SK-N-SH (cell line): ENCODE measurements at regions not wholly inside any gene's neighbourhood (a gene's known extent, or its start where the extent isn't known, plus 50 kb on each side); places are given as distances from the start of the nearest gene placed in this dataset.

Source experiments
- CTCF ChIA-PET: fragments of 300-600, 350-600 bp; formaldehyde crosslinking; extraction: SDS; loops from one replicate; lab custom pipeline; 2021; lab: Yijun Ruan, JAX
- POLR2A ChIA-PET: fragments of 350-600 bp; sonication (Branson Sonifier 250); formaldehyde crosslinking; extraction: SDS; loops from one replicate; lab custom pipeline; 2020; ENCODE audit warnings: antibody characterized with exemption, inconsistent platforms; lab: Yijun Ruan, JAX
- DNase-seq: peaks from one replicate; pipeline ENCODE4 v3.0.0; 2012
- H2AFZ ChIP-seq: fragments of 200-600 bp; sonication (generic); 2 replicates; pipeline ENCODE4 v1.8.1; 2016; ENCODE audit warnings: antibody characterized with exemption, mild to moderate bottlenecking, low read depth
- H3F3A ChIP-seq: fragments of 200-600 bp; sonication (generic); replicated peaks from 2 replicates; pipeline ENCODE3; 2016; ENCODE audit warnings: antibody characterized with exemption, mild to moderate bottlenecking; ENCODE audit not compliant: insufficient read depth
- H3K27ac ChIP-seq, 2 experiments: fragments of 200-500 bp in 1 of 2; fragments of 200-600 bp in 1 of 2; sonication (Bioruptor generic) in 1 of 2; sonication (generic), shearing (Covaris generic) in 1 of 2; 2 replicates each; pipeline versions ENCODE4 v1.5.1 to v1.6.1; 2014 to 2016; ENCODE audit warnings: low read depth in 2 of 2, inconsistent platforms in 1 of 2, low read length in 1 of 2, mild to moderate bottlenecking in 1 of 2, mixed read lengths in 1 of 2
- H3K27me3 ChIP-seq: fragments of 200-600 bp; sonication (generic), shearing (Covaris generic); 2 replicates; pipeline ENCODE4 v1.6.1; 2016; ENCODE audit warnings: mixed run types; ENCODE audit not compliant: insufficient read depth
- H3K36me3 ChIP-seq, 2 experiments: fragments of 200-500 bp in 1 of 2; fragments of 200-600 bp in 1 of 2; sonication (Bioruptor generic) in 1 of 2; sonication (generic) in 1 of 2; replicated peaks in 1 of 2; 2 replicates each; pipeline versions ENCODE3 to v1.5.1; 2014 to 2016; ENCODE audit warnings: low read length in 1 of 2, mild to moderate bottlenecking in 1 of 2; ENCODE audit not compliant: insufficient read depth in 2 of 2, control insufficient read depth in 1 of 2
- H3K4me1 ChIP-seq, 2 experiments: fragments of 200-500 bp in 1 of 2; fragments of 200-600 bp in 1 of 2; sonication (Bioruptor generic) in 1 of 2; sonication (generic), shearing (Covaris generic) in 1 of 2; 2 replicates each; pipeline versions ENCODE4 v1.5.1 to v1.6.1; 2014 to 2016; ENCODE audit warnings: low read depth in 1 of 2, low read length in 1 of 2, mixed run types in 1 of 2; ENCODE audit not compliant: insufficient read depth in 2 of 2, control insufficient read depth in 1 of 2
- H3K4me2 ChIP-seq: fragments of 200-600 bp; sonication (generic), shearing (Covaris generic); 2 replicates; pipeline ENCODE4 v1.6.1; 2017; ENCODE audit warnings: mixed run types
- H3K4me3 ChIP-seq, 2 experiments: fragments of 200-500 bp in 1 of 2; fragments of 200-600 bp in 1 of 2; sonication (Bioruptor generic) in 1 of 2; sonication (generic), shearing (Covaris generic) in 1 of 2; 2 replicates each; pipeline versions ENCODE4 v1.5.1 to v1.8.1; 2014 to 2016; ENCODE audit warnings: low read depth in 2 of 2, inconsistent platforms in 1 of 2, low read length in 1 of 2, mild to moderate bottlenecking in 1 of 2, mixed read lengths in 1 of 2, moderate library complexity in 1 of 2
- H3K79me2 ChIP-seq: fragments of 200-600 bp; sonication (generic); 2 replicates; pipeline ENCODE4 v1.8.1; 2017; ENCODE audit warnings: mild to moderate bottlenecking; ENCODE audit not compliant: insufficient read depth
- H3K9ac ChIP-seq: fragments of 200-600 bp; sonication (generic); 2 replicates; pipeline ENCODE4 v1.6.1; 2017; ENCODE audit warnings: mixed run types
- H3K9me2 ChIP-seq: fragments of 200-600 bp; sonication (generic); 2 replicates; pipeline ENCODE4 v1.6.1; 2017; ENCODE audit warnings: mixed run types
- H3K9me3 ChIP-seq: fragments of 200-600 bp; sonication (generic); 2 replicates; pipeline ENCODE4 v1.6.1; 2017; ENCODE audit warnings: mixed run types, mild to moderate bottlenecking, moderate library complexity
- H4K20me1 ChIP-seq: fragments of 200-600 bp; sonication (generic); 2 replicates; pipeline ENCODE4 v1.6.1; 2017; ENCODE audit warnings: mild to moderate bottlenecking, mixed run types; ENCODE audit not compliant: insufficient read depth
- CHD2 ChIP-seq: fragments of 150-350 bp; IDR thresholded peaks from 2 replicates; pipeline ENCODE4 v1.6.1; 2018; ENCODE audit warnings: low read length; ENCODE audit not compliant: partially characterized antibody
- ELF1 ChIP-seq: IDR thresholded peaks from 2 replicates; pipeline ENCODE4 v1.4.0; 2012
- EZH2phosphoT487 ChIP-seq: fragments of 200-600 bp; sonication (generic); IDR thresholded peaks from 2 replicates; pipeline ENCODE4 v1.6.1; 2017; ENCODE audit warnings: low read depth, mixed run types, mild to moderate bottlenecking, antibody characterized with exemption, moderate library complexity, borderline replicate concordance
- FOSL2 ChIP-seq: IDR thresholded peaks from 2 replicates; pipeline ENCODE4 v1.4.0; 2012; ENCODE audit warnings: low read depth, mild to moderate bottlenecking, moderate library complexity, borderline replicate concordance
- FOXJ3 ChIP-seq: sonication (generic); formaldehyde crosslinking; IDR thresholded peaks from 2 replicates; pipeline ENCODE4 v1.5.1; 2020; ENCODE audit warnings: mild to moderate bottlenecking, missing genetic modification reagents
- FOXM1 ChIP-seq: IDR thresholded peaks from 2 replicates; pipeline ENCODE4 v1.4.0; 2012; ENCODE audit warnings: low read depth, mild to moderate bottlenecking
- GABPA ChIP-seq: IDR thresholded peaks from 2 replicates; pipeline ENCODE4 v1.4.0; 2012; ENCODE audit warnings: low read depth, mild to moderate bottlenecking
- IRF3 ChIP-seq: fragments of 150-350 bp; IDR thresholded peaks from 2 replicates; pipeline ENCODE4 v1.6.1; 2016; ENCODE audit warnings: mild to moderate bottlenecking, low read depth, low read length
- JUND ChIP-seq: IDR thresholded peaks from 2 replicates; pipeline ENCODE4 v1.4.0; 2012
- MAX ChIP-seq: IDR thresholded peaks from 2 replicates; pipeline ENCODE4 v1.4.0; 2012; ENCODE audit warnings: low read depth
- MXI1 ChIP-seq: IDR thresholded peaks from 2 replicates; pipeline ENCODE4 v1.6.1; 2012; ENCODE audit warnings: mild to moderate bottlenecking, low read depth, low read length, improper control_type of control experiment
- PBX3 ChIP-seq: IDR thresholded peaks from 2 replicates; pipeline ENCODE4; 2012
- POLR2AphosphoS5 ChIP-seq: IDR thresholded peaks from 2 replicates; pipeline ENCODE4 v1.6.1; 2012; ENCODE audit warnings: low read depth, low read length
- RAD21 ChIP-seq: IDR thresholded peaks from 2 replicates; pipeline ENCODE4 v1.6.1; 2012; ENCODE audit warnings: mild to moderate bottlenecking, low read length
- SMC3 ChIP-seq: IDR thresholded peaks from 2 replicates; pipeline ENCODE4 v1.6.1; 2012; ENCODE audit warnings: low read depth, low read length, improper control_type of control experiment
- TEAD4 ChIP-seq: IDR thresholded peaks from 2 replicates; pipeline ENCODE4 v1.4.0; 2012; ENCODE audit warnings: mild to moderate bottlenecking, borderline replicate concordance; ENCODE audit not compliant: insufficient read depth
- ZBTB33 ChIP-seq: IDR thresholded peaks from 2 replicates; pipeline ENCODE4 v1.4.0; 2012; ENCODE audit warnings: low read depth, borderline replicate concordance
- WGBS: methylation state at CpG from one replicate; pipeline ENCODE4 v1.1.6; 2017; ENCODE audit warnings: low lambda C conversion rate; 5-methylcytosine and 5-hydroxymethylcytosine counted together

GRCh38 chr6:19911223-19911622 is 74.1 kb downstream of the ID4 start:
- DNase-seq = no peak
- H3F3A ChIP-seq = no peaks in the 10 kb centered on the region
- 4% methylated on average over 3 of the region's 3 CpGs for WGBS
- no peaks in the 10 kb centered on the region for H4K20me1 ChIP-seq
- H3K79me2 ChIP-seq = no peaks in the 10 kb centered on the region
- no peak overlapping the region for H3K4me2 ChIP-seq
- H3K9ac ChIP-seq = no peak overlapping the region
- TF ChIP-seq PBX3 = no peak
- TF ChIP-seq IRF3 = no peak
- TF ChIP-seq EZH2phosphoT487 = no peak
- no peak for TF ChIP-seq FOSL2
- TF ChIP-seq TEAD4 = no peak
- TF ChIP-seq ELF1 = no peak
- no peak for TF ChIP-seq JUND
- no peak for TF ChIP-seq ZBTB33
- no peak for TF ChIP-seq RAD21
- TF ChIP-seq FOXJ3 (CRISPR knock-in tag) = no peak
- TF ChIP-seq FOXM1 = no peak
- H3K27ac ChIP-seq = no peak overlapping the region
- H3K4me3 ChIP-seq = no peak overlapping the region
- H3K9me3 ChIP-seq = no peaks in the 10 kb centered on the region
- H3K9me2 ChIP-seq = no peaks in the 10 kb centered on the region
- POLR2A ChIA-PET = no interaction called here
- no peaks in the 10 kb centered on the region for H3K36me3 ChIP-seq
- H3K4me1 ChIP-seq = no peaks in the 10 kb centered on the region
- CTCF ChIA-PET = no interaction called here
- H2AFZ ChIP-seq = no peak overlapping the region
- 0 out of 2 replicates have a peak, but pooled peaks cover 5% of the 10 kb centered on the region for H3K27me3 ChIP-seq

GRCh38 chr6:19918436-19918835 is 81.3 kb downstream of the ID4 start:
- H3K27me3 ChIP-seq = no peaks in the 10 kb centered on the region
- H3K79me2 ChIP-seq = no peaks in the 10 kb centered on the region
- 4% methylated on average over 1 of the region's 1 CpG for WGBS
- H3K4me3 ChIP-seq = no peak overlapping the region
- H3K27ac ChIP-seq = no peak overlapping the region
- ChIA-PET POLR2A (no interaction called here), CTCF (no interaction called here)
- H4K20me1 ChIP-seq = no peaks in the 10 kb centered on the region
- no peaks in the 10 kb centered on the region for H3K36me3 ChIP-seq
- DNase-seq = no peak
- no peaks in the 10 kb centered on the region for H3F3A ChIP-seq
- no peak for TF ChIP-seq MXI1
- no peak for TF ChIP-seq SMC3
- no peak for TF ChIP-seq FOXJ3 (CRISPR knock-in tag)
- TF ChIP-seq GABPA = no peak
- TF ChIP-seq CHD2 = no peak
- no peak for TF ChIP-seq MAX
- TF ChIP-seq POLR2AphosphoS5 = no peak
- H3K4me1 ChIP-seq = no peaks in the 10 kb centered on the region
- H2AFZ ChIP-seq = no peak overlapping the region
- H3K9me2 ChIP-seq = no peaks in the 10 kb centered on the region; the same call in 1 of the 2 replicates
- no peak overlapping the region for H3K4me2 ChIP-seq
- no peak overlapping the region for H3K9ac ChIP-seq
- no peaks in the 10 kb centered on the region for H3K9me3 ChIP-seq
